ENCODE measurements at regions not wholly inside any gene's neighbourhood (a gene's known extent, or its start where the extent isn't known, plus 50 kb on each side); places are given as distances from the start of the nearest gene placed in this dataset.

- CTCF ChIA-PET (ENCODE audit: low intra/inter-chr PET ratio): no interaction called here
- POLR2A ChIA-PET: no interaction called here
- H3K36me3 ChIP-seq (ENCODE audit: control insufficient read depth, insufficient read depth, low read length): no peaks in the 10 kb centered on the region
- 0% methylated on average over 7 of the region's 7 CpGs for WGBS (ENCODE audit: insufficient coverage, low coverage, missing lambda C conversion rate)
- H2AFZ ChIP-seq (ENCODE audit: low read depth, low read length): no peak overlapping the region
- H3K9me1 ChIP-seq (ENCODE audit: control insufficient read depth, insufficient read depth, low read length): no peaks in the 10 kb centered on the region
- no peaks in the 10 kb centered on the region for H4K20me1 ChIP-seq (replicated peaks; ENCODE audit: control insufficient read depth, insufficient read depth, low read length)
- no peaks in the 10 kb centered on the region for H3K79me2 ChIP-seq (ENCODE audit: control insufficient read depth, insufficient read depth, low read length)
- intact Hi-C loops (cut with micrococcal nuclease) (no loop called here), in situ Hi-C loops (cut with MboI) (no loop called here)
- DNase-seq (ENCODE audit: extremely low read depth in 1 of 4, low spot score in 3 of 4) (no peak), FAIRE-seq (no peak), ATAC-seq (no peak)
- H3K4me3 ChIP-seq: no peak overlapping the region
- no peak overlapping the region for H3K4me2 ChIP-seq (ENCODE audit: insufficient read depth, low read length)
- H3K27ac ChIP-seq (ENCODE audit: extremely low read depth, low read depth, low read length): no peak overlapping the region
- H3K4me1 ChIP-seq (replicated peaks in 1 of 2; ENCODE audit: control insufficient read depth in 2 of 2, insufficient read depth in 2 of 2, low read length in 2 of 2): no peaks in the 10 kb centered on the region
- TF ChIP-seq ZFP91 (CRISPR knock-in tag; IDR thresholded peaks at IDR 0.05): no peak
- H3K9ac ChIP-seq (ENCODE audit: insufficient read depth in 1 of 2, low read depth in 2 of 2, low read length in 2 of 2): no peak overlapping the region
- H3K27me3 ChIP-seq (ENCODE audit: control insufficient read depth in 2 of 2, insufficient read depth in 2 of 2, low read length in 2 of 2): no peaks in the 10 kb centered on the region
- no TSS peak for BruUV-seq (replicated peaks)
- no peaks in the 10 kb centered on the region for H3K9me3 ChIP-seq (replicated peaks; ENCODE audit: control insufficient read depth, insufficient read depth, low read depth, low read length)
These were observed 128.3 kb upstream of the ZNF385D start for GRCh38 chr3:21879184-21879886.

GRCh38 chr3:21888656-21889055 is 137.6 kb upstream of the ZNF385D start:
- in situ Hi-C loops (cut with MboI) (no loop called here), intact Hi-C loops (cut with micrococcal nuclease) (no loop called here)
- Histone ChIP-seq H3K9me3 (replicated peaks; ENCODE audit: control insufficient read depth, insufficient read depth, low read depth, low read length) (no peaks in the 10 kb centered on the region), H3K9ac (ENCODE audit: insufficient read depth in 1 of 2, low read depth in 2 of 2, low read length in 2 of 2) (no peak overlapping the region), H3K27ac (ENCODE audit: extremely low read depth, low read depth, low read length) (no peak overlapping the region), H3K4me3 (no peak overlapping the region), H3K27me3 (ENCODE audit: control insufficient read depth in 2 of 2, insufficient read depth in 2 of 2, low read length in 2 of 2) (no peaks in the 10 kb centered on the region), H3K9me1 (ENCODE audit: control insufficient read depth, insufficient read depth, low read length) (no peaks in the 10 kb centered on the region), H3K79me2 (ENCODE audit: control insufficient read depth, insufficient read depth, low read length) (no peaks in the 10 kb centered on the region), H3K4me2 (ENCODE audit: insufficient read depth, low read length) (no peak overlapping the region), H4K20me1 (replicated peaks; ENCODE audit: control insufficient read depth, insufficient read depth, low read length) (no peaks in the 10 kb centered on the region), H3K4me1 (replicated peaks in 1 of 2; ENCODE audit: control insufficient read depth in 2 of 2, insufficient read depth in 2 of 2, low read length in 2 of 2) (no peaks in the 10 kb centered on the region), H2AFZ (ENCODE audit: low read depth, low read length) (no peak overlapping the region), H3K36me3 (ENCODE audit: control insufficient read depth, insufficient read depth, low read length) (no peaks in the 10 kb centered on the region)
- ChIA-PET POLR2A (no interaction called here), CTCF (ENCODE audit: low intra/inter-chr PET ratio) (no interaction called here)
- ATAC-seq (no peak), DNase-seq (ENCODE audit: extremely low read depth in 1 of 4, low spot score in 3 of 4) (no peak), FAIRE-seq (no peak)
- BruUV-seq (replicated peaks): no TSS peak
- WGBS (ENCODE audit: insufficient coverage, low coverage, missing lambda C conversion rate): 3% methylated on average over 2 of the region's 2 CpGs
- TF ChIP-seq ZNF12 (CRISPR knock-in tag; IDR thresholded peaks at IDR 0.05) (no peak), ELK3 (CRISPR knock-in tag; IDR thresholded peaks at IDR 0.05) (no peak), ZNF436 (CRISPR knock-in tag; IDR thresholded peaks at IDR 0.05) (no peak), NFE2L1 (tag; IDR thresholded peaks at IDR 0.05; ENCODE audit: borderline replicate concordance, low read depth) (no peak), YY1 (IDR thresholded peaks at IDR 0.05; ENCODE audit: borderline replicate concordance in 1 of 3, control insufficient read depth in 1 of 3, extremely low read depth in 1 of 3, insufficient read depth in 3 of 3, insufficient read length in 1 of 3, insufficient replicate concordance in 2 of 3, low read depth in 1 of 3, low read length in 2 of 3) (no peak), ELK1 (CRISPR knock-in tag; IDR thresholded peaks at IDR 0.05) (no peak), POLR2AphosphoS2 (IDR thresholded peaks at IDR 0.05; ENCODE audit: low read length) (no peak)
